Left kidney (tissue), 1 donor: ENCODE measurements at regions not wholly inside any gene's neighbourhood (a gene's known extent, or its start where the extent isn't known, plus 50 kb on each side); places are given as distances from the start of the nearest gene placed in this dataset.
"Not testable (repeated sequence)": the region's sequence is repeated elsewhere in the genome, so short reads cannot be mapped to it uniquely, and the experiment has no call there.

Source experiments
- DNase-seq: peaks from one replicate; pipeline ENCODE4 v3.0.0-alpha.2; 2013

GRCh38 chr1:47596328-47596727 is 158.5 kb downstream of the FOXD2 start:
- DNase-seq: no peak

GRCh38 chr1:47598357-47598756 is 160.5 kb downstream of the FOXD2 start:
- DNase-seq: no peak

GRCh38 chr1:47599777-47600176 is 161.9 kb downstream of the FOXD2 start:
- DNase-seq: no peak

GRCh38 chr1:47602491-47602890 is 164.6 kb downstream of the FOXD2 start:
- DNase-seq: not testable (repeated sequence)

- not testable (repeated sequence) for DNase-seq
Measured at GRCh38 chr1:47604869-47605268, 167.0 kb downstream of the FOXD2 start.

- DNase-seq: no peak
Measured at GRCh38 chr1:47608296-47608875, 170.5 kb downstream of the FOXD2 start.

- DNase-seq: no peak
Measured at GRCh38 chr1:47611992-47612391, 174.1 kb downstream of the FOXD2 start.

GRCh38 chr1:47612819-47613218 is 175.0 kb downstream of the FOXD2 start:
- no peak for DNase-seq

- no peak for DNase-seq
Measured at GRCh38 chr1:47616036-47616435, 178.2 kb downstream of the FOXD2 start.

GRCh38 chr1:47616906-47617305 is 179.1 kb downstream of the FOXD2 start:
- DNase-seq: no peak

GRCh38 chr1:47617381-47618221 is 179.8 kb downstream of the FOXD2 start:
- DNase-seq: no peak

GRCh38 chr1:47618222-47618720 is 180.4 kb downstream of the FOXD2 start:
- DNase-seq: no peak

GRCh38 chr1:47618830-47619229 is 181.0 kb downstream of the FOXD2 start:
- no peak for DNase-seq

- DNase-seq: no peak
Measured at GRCh38 chr1:47621483-47621882, 183.6 kb downstream of the FOXD2 start.

GRCh38 chr1:47621977-47622376 is 184.1 kb downstream of the FOXD2 start:
- DNase-seq: no peak

- DNase-seq: no peak
Measured at GRCh38 chr1:47622776-47623556, 185.1 kb downstream of the FOXD2 start.

- no peak for DNase-seq
Measured at GRCh38 chr1:47623557-47623940, 185.7 kb downstream of the FOXD2 start.

GRCh38 chr1:47624531-47624930 is 186.7 kb downstream of the FOXD2 start:
- DNase-seq: no peak

- no peak for DNase-seq
Measured at GRCh38 chr1:47627016-47627415, 189.2 kb downstream of the FOXD2 start.

- no peak for DNase-seq
Measured at GRCh38 chr1:47627471-47628370, 189.9 kb downstream of the FOXD2 start.

GRCh38 chr1:47629201-47629600 is 191.4 kb downstream of the FOXD2 start:
- no peak for DNase-seq

- no peak for DNase-seq
Measured at GRCh38 chr1:47630346-47630745, 192.5 kb downstream of the FOXD2 start.
